ENCODE measurements at regions not wholly inside any gene's neighbourhood (a gene's known extent, or its start where the extent isn't known, plus 50 kb on each side); places are given as distances from the start of the nearest gene placed in this dataset.
"Not testable (repeated sequence)": the region's sequence is repeated elsewhere in the genome, so short reads cannot be mapped to it uniquely, and the experiment has no call there.

GRCh38 chrX:31014474-31014873, 57.4 kb downstream of the FTHL17 start:
- not testable (repeated sequence) for H3K4me1 ChIP-seq (ENCODE audit: low read depth, poor library complexity, severe bottlenecking); H3K27me3 ChIP-seq (ENCODE audit: insufficient read depth, low read depth); H3K79me2 ChIP-seq (ENCODE audit: insufficient read depth, low read depth); H2AFZ ChIP-seq (ENCODE audit: low read depth); H3K9ac ChIP-seq; H3K4me2 ChIP-seq; H3K36me3 ChIP-seq (ENCODE audit: insufficient read depth); H3K27ac ChIP-seq; H4K20me1 ChIP-seq (ENCODE audit: insufficient read depth); H3K4me3 ChIP-seq (IDR thresholded peaks at IDR 0.05; ENCODE audit: insufficient read depth, low read depth, low read length)

DNA sequence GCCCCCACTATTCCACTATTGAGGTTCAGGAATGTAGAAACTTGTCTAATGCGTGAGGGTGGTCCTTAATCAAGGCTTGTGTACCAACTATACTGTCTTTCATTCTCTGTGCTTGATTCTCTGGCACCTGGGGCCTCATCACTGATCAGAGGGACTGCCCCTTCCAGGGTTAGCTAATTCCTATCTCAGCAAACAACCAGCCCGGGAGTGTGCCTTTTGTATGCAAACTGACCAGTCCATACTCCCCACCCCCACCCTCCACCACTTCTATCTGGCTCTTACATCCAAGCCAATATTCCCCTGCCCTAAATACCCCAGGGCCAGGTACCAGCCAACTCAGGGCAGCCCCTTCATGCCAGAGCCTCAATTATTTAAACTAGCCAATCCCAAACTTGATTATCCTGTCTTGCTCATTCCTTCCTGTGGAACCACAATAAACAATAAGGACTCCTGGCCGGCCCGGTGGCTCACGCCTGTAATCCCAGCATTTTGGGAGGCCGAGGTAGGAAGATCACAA, 59.3 kb downstream of the FTHL17 start:
- H3K27ac ChIP-seq, result no peak overlapping the region
- no peaks in the 10 kb centered on the region for H3K4me1 ChIP-seq (ENCODE audit: low read depth, poor library complexity, severe bottlenecking)
- no peak overlapping the region for H3K4me2 ChIP-seq
- H3K79me2 ChIP-seq (ENCODE audit: insufficient read depth, low read depth), result no peaks in the 10 kb centered on the region
- H2AFZ ChIP-seq (ENCODE audit: low read depth), result no peak overlapping the region
- H3K9ac ChIP-seq, result no peak overlapping the region
- H3K36me3 ChIP-seq (ENCODE audit: insufficient read depth), result no peaks in the 10 kb centered on the region
- no peaks in the 10 kb centered on the region for H4K20me1 ChIP-seq (ENCODE audit: insufficient read depth)
- no peak overlapping the region for H3K4me3 ChIP-seq (IDR thresholded peaks at IDR 0.05; ENCODE audit: insufficient read depth, low read depth, low read length)
- TF ChIP-seq CTCF (conservative IDR thresholded peaks at IDR 0.05; ENCODE audit: low read depth, low read length), result no peak
- no peaks in the 10 kb centered on the region for H3K27me3 ChIP-seq (ENCODE audit: insufficient read depth, low read depth)

DNA sequence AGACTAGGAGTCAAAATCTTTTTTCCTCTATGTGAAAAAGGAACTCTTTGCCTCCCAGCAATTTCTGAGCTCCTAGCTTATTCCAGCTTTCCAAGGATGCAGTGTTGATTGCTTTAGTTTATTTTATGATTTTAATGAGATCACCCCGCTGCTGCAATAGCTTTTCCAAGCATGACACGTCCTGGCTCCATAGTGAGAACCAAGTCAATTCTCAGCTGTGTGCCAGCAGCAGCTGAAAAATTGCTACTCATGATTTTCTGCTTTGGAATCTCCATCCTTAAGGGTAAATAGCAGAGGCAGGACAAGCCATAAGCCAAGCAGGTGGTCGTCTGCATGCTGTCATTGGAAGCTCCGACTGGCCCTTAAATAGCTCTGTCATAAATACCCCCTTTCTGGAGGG, 64.5 kb downstream of the FTHL17 start:
- Histone ChIP-seq H3K4me3 (IDR thresholded peaks at IDR 0.05; ENCODE audit: insufficient read depth, low read depth, low read length) (no peak overlapping the region), H3K27ac (no peak overlapping the region), H3K79me2 (ENCODE audit: insufficient read depth, low read depth) (no peaks in the 10 kb centered on the region), H3K27me3 (ENCODE audit: insufficient read depth, low read depth) (no peaks in the 10 kb centered on the region), H3K9ac (no peak overlapping the region), H3K4me1 (ENCODE audit: low read depth, poor library complexity, severe bottlenecking) (no peaks in the 10 kb centered on the region), H3K4me2 (no peak overlapping the region), H3K36me3 (ENCODE audit: insufficient read depth) (no peaks in the 10 kb centered on the region), H4K20me1 (ENCODE audit: insufficient read depth) (no peaks in the 10 kb centered on the region), H2AFZ (ENCODE audit: low read depth) (no peak overlapping the region)
- TF ChIP-seq CTCF (conservative IDR thresholded peaks at IDR 0.05; ENCODE audit: low read depth, low read length), result no peak

DNA sequence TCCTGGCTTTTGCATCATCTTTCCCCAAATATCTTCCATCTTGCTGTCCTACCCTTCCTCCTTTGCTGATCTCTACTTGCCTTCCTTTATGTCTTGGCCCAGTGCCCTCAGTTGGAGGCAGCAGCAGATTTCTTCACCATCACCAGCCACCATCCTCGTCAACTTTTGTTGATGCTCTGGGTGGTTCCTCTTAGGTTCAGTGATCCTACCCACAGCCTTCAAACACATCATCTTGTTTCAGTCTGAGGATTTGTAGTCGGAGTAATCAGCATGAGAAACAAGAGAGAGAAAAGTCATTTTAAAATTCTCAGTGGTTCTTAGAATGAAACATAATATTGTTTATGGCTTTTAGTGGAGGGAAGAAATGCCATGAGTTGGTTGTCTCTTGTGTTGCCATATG, 65.8 kb downstream of the FTHL17 start:
- Histone ChIP-seq H3K9ac (no peak overlapping the region), H3K27ac (no peak overlapping the region), H3K36me3 (ENCODE audit: insufficient read depth) (no peaks in the 10 kb centered on the region), H3K4me1 (ENCODE audit: low read depth, poor library complexity, severe bottlenecking) (no peaks in the 10 kb centered on the region), H4K20me1 (ENCODE audit: insufficient read depth) (no peaks in the 10 kb centered on the region), H3K4me3 (IDR thresholded peaks at IDR 0.05; ENCODE audit: insufficient read depth, low read depth, low read length) (no peak overlapping the region), H3K4me2 (no peak overlapping the region), H2AFZ (ENCODE audit: low read depth) (no peak overlapping the region), H3K79me2 (ENCODE audit: insufficient read depth, low read depth) (no peaks in the 10 kb centered on the region), H3K27me3 (ENCODE audit: insufficient read depth, low read depth) (no peaks in the 10 kb centered on the region)
- TF ChIP-seq CTCF (conservative IDR thresholded peaks at IDR 0.05; ENCODE audit: low read depth, low read length), result no peak

DNA sequence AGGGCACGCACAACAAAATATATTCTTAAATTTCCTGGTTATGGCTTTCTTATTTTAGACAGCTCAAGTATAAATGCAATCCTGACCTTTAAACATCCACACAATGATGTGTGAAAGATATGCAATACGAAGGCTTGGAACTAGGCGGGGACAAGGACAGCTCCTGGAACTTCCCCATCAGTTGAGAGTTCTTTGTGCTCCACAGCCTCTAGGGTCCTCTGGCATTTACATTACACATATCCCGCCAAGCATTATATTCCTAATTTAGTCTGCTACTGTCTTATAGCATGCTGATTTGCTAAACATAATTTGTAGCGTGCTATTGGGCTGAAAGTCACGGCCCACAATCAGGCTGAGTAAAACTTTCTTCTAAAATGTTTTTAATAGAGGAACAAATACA, 74.4 kb downstream of the FTHL17 start:
- Histone ChIP-seq H3K36me3 (ENCODE audit: insufficient read depth) (no peaks in the 10 kb centered on the region), H3K4me1 (ENCODE audit: low read depth, poor library complexity, severe bottlenecking) (no peaks in the 10 kb centered on the region), H3K27ac (no peak overlapping the region), H3K4me3 (IDR thresholded peaks at IDR 0.05; ENCODE audit: insufficient read depth, low read depth, low read length) (no peak overlapping the region), H2AFZ (ENCODE audit: low read depth) (no peak overlapping the region), H3K27me3 (ENCODE audit: insufficient read depth, low read depth) (no peaks in the 10 kb centered on the region), H3K79me2 (ENCODE audit: insufficient read depth, low read depth) (no peaks in the 10 kb centered on the region), H3K9ac (no peak overlapping the region), H4K20me1 (ENCODE audit: insufficient read depth) (no peaks in the 10 kb centered on the region), H3K4me2 (no peak overlapping the region)
- no peak for TF ChIP-seq CTCF (conservative IDR thresholded peaks at IDR 0.05; ENCODE audit: low read depth, low read length)
